Suppressor macrophage treated with lipopolysaccharide for 1 hour (primary cell): ENCODE measurements at regions not wholly inside any gene's neighbourhood (a gene's known extent, or its start where the extent isn't known, plus 50 kb on each side); places are given as distances from the start of the nearest gene placed in this dataset.
A peak's percentile ranks its signal among the peaks of the same experiment; 100 is the strongest.
"Not testable (repeated sequence)": the region's sequence is repeated elsewhere in the genome, so short reads cannot be mapped to it uniquely, and the experiment has no call there.

Source experiments
- DNase-seq, 3 donors: peaks; one replicate each; pipeline ENCODE4 v3.0.0-alpha.2; 2020 to 2022

DNA sequence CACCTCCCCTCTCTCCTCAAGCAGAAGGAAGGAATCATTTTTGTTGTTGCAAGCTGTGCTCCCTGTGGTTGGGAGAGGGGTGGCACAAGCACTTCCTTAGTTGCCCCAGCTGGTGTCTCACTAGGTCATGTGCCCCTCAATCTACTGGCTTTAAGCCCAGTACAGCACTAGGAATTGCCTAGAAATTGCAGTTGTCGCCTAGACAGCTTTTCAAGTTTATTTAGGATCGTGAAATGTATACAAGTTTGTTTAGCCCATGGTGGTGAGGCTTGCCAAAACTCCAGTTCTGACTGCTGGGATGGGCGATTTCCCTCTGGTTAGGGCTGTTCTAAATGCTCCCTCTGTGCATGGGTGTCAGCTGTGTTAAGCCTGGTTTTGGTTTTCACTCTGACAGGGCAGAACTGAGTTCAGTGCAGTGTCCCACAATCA lies 126.8 kb upstream of the ZNF644 start:
- peak; percentile 52 to 64 (median 58) for DNase-seq

DNA sequence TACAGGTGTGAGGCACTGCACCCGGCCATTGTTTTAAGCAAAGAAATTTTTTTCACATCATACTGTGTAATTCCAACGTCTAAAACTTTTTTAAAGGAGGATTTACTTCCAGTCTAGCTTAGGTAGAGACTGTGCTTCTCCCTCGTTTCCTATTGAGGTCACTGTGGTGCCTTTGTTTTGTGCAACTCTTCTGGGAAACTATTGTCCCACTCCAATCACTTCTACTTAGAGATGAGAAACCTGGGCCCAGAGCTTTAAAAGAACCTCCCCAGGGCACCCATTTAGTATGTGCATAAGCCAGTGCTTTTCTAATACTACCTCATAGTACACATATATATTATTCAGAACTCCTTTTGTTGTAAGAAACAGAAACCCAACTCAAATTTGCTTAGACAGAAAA lies 120.0 kb upstream of the ZNF644 start:
- peak in 1 of 3 donors; percentile 8 for DNase-seq

DNA sequence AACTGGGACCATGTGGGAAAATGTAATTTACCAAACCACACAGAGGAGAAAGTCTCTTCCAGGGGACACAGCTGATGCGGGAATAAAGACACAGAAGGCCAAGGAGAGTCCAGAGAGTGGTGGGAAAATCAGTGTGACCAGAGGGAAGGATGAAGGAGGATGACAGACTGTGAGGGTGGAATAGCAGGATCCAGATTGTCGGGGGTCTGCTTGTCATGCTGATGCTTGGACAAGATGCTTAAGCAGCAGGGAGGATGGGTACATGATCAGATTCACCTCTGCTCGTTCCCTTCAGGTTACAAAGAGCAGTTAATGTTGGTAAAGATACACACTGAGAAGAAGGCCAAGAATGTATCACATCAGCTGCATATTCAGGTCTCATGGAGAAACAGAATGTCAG lies 117.1 kb upstream of the ZNF644 start:
- DNase-seq, result no peak

DNA sequence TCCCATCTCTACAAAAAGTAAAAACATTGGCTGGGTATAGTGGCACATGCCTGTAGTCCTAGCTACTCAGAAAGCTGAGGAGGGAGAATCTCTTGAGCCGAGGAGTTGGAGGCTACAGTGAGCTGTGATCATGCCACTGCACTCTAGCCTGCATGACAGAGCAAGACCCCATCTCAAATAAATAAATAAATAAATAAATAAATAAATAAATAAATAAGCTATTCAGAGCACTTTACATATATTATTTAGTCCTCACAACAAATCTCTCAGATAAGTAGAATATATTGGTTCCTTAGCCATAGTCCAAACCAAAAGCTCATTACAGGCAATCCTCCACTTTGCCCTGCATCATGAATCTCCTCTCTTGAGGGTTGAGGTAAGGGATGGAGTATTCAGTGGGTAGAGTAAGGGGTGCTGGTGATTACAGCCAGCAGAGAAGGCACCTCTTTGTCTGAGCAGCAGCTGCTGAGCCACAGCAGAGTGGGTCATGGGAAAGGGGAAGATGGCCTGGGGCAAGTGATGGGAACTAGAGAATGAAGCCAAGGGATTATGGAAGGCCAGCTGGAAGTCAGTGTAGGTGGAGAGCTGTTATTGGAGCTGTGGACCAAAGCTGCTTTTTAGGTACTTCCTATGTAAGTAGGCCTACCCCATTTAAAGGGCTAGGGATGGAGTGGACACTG lies 115.5 kb upstream of the ZNF644 start:
- no peak for DNase-seq

DNA sequence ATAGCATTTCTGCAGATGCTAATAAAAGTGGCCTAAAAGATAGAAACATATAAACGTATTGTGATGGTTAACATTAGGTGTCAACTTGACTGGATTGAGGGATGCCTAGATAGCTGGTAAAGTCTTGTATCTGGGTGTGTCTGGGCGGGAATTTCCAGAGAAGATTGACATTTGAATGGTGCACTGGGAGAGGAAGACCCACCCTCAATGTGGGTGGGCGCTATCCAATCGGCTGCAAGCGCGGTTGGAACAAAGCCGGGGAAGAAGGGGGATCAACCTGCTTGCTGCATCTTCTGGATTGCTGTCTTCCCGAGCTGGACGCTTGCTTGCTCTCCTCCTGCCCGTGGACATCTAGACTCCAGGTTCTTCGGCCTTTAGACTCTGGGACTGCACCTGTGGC lies 114.0 kb upstream of the ZNF644 start:
- DNase-seq, result no peak

GRCh38 chr1:91133248-91133647 lies 111.4 kb upstream of the ZNF644 start:
- DNase-seq, result no peak

DNA sequence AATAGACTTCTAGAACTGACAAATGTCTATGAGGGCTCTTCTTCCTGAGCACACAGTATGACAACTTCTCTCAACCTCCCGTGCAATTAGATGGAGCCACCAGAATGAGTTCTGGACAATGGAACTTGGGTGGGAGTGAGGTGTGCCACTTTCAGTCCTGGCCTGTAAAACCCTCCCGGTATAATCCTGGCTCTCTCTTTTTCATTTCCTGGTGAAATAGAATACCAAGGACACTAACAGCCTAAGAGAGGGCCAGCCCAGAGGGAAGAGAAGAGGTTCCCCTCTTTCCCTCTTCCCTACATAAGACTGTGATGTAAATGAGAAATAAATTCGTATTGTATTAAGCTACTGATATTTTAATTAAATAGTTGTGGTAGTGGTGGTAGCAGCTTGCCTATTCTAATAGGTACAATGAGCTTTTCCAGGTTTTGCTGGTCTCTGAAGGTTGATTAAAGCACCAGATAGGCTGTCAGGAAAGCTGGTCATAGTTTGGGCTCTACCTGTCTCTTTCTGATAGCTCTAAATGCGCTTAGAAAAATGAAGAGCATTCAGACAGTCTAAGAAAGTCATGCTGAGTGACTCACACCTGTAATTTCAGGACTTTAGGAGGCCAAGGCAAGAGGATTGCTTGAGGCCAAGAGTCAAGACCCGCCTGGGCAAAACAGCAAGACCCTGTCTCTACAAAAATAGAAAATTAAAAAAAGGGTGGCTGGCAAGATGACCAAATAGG lies 108.6 kb upstream of the ZNF644 start:
- DNase-seq, result no peak

DNA sequence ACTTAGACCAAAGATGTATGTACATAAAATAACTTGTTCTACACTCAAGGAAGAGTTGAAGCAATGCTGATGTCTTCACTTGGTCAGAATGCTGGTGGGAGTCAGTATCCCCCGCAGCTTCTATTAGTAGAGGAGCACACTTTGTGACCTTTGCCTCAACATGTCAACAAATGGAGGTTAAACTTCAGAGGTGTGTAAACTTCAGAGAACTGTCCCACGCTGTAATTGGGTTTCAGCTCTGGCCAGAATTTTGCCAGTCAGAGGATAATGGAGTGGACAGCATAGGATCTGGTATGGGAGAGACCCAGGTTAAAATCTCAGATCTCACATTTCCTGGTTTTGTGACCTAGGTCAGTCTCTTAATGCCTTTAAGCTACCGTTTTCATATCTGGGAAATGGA lies 107.6 kb upstream of the ZNF644 start:
- DNase-seq, result no peak

DNA sequence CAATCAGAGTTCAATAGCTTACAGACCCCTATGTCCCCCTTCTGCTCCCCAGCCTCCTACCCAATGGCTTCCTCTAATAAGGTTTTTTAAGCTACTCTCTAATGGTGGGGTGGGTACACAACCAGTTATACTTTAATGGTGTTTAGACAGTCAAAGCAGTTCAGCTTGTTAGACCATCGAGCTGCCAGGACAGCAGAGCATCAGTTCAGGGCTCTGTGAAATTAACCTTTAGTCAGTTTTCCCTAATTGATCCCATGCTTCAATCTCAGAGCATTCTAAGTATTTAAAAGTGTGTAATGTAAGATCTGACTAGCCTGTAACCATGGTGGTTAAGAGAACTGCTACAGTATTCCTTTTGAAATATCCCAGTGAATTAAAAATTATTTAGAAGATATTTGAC lies 107.2 kb upstream of the ZNF644 start:
- no peak for DNase-seq

GRCh38 chr1:91124989-91125417 lies 103.2 kb upstream of the ZNF644 start:
- DNase-seq, result peak in 2 of 3 donors; percentile 4 to 8

GRCh38 chr1:91124290-91124985 lies 102.6 kb upstream of the ZNF644 start:
- no peak for DNase-seq

- no peak for DNase-seq
Measured at GRCh38 chr1:91123773-91124172, 101.9 kb upstream of the ZNF644 start.

DNA sequence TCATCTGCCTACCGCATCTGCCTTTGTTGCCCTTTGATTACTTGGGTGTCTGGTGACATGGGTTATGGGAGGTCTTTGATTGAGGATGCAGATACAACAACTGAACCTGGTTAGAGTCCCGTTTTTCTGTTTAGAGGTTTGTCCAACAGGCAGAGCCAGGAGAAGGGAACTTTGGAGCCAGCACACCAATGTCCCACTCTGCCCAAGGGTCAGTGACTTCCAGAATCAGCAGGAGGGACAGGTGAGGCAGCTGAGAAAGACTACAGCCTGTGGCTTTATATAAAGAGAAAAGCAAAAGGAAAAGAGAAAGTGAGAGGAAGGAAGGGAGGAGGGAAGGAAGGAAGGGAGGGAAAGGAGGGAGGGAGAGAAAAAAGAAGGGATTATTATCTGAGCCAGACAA lies 101.5 kb upstream of the ZNF644 start:
- no peak for DNase-seq

- no peak for DNase-seq
Measured at GRCh38 chr1:91122106-91122717, 100.4 kb upstream of the ZNF644 start.

DNA sequence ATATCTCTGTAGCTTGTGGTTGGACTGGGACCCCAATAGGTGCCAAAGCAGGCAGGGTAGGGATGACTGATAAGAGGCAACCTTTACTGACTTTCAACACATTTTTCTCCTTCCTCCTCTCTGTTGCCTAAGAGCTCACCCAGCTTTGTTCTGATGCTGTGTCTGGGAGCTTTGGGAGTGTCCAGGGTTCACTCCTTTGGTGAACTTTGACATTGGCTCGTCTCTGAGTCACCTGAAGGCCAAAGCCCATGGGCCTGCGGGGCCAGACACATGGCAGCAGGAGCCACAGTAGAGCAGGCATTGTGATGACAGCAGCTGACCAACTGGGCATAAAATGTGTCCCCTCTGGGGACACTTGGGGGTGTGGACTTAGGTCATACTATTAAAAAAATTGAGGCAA lies 99.5 kb upstream of the ZNF644 start:
- DNase-seq, result no peak

DNA sequence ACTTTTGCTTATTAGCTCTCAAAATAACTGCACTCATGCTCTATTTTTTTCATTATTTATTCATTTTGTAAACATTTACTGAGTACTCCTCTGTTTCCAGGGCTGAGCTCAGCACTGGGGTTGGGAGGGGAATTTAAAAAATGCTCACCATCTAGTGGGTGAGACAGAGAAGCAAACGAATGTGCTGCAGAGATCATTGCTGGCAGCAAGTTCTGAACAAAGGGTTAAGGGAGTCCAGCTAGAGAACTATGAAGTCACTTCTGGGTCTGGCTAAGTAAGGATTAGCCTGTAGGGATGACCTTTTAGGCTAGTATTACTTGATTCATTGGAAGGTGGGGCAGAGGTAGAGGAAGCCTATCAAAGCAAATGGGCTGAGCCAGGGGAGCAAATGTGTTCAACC lies 99.1 kb upstream of the ZNF644 start:
- no peak for DNase-seq

DNA sequence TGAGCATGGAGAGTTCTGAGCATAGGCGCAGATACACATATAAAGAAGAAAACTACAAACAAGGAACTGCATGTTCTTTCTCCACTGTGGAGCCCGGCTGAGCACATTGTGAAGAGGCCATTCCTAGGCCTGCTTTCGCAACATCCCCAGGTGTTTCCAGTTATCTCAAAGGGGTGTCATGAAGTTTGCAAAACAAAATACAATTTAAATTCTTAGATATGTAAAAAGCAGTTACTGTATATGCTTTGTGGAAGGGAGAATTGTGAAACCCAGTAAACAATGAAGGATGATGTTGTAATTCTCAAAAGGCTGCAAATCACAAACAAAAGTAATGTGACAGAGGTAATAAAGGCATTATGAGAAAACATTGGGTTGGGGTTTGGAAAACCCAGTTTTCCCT lies 98.6 kb upstream of the ZNF644 start:
- no peak for DNase-seq

- DNase-seq, result no peak
Measured at GRCh38 chr1:91104712-91105111, 82.9 kb upstream of the ZNF644 start.

DNA sequence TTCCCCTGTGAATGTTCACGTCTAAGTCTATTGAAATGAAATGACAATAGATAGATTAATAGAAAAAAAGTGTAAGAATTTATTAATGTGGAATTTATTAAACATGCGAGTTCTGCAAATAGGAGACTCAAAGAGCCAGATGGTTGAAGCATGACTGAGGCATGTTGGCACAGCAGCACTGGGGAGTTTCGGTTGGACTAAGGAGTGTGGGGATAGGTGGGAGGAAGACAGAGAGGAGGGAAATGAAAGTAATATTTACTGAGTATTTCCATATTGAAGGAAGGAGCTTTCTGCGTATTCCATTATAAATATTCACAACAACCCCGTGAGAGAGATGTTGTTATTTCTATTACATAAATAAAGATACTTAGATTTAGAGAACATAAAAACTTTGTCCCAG lies 79.5 kb upstream of the ZNF644 start:
- no peak for DNase-seq

- DNase-seq, result no peak
Measured at GRCh38 chr1:91099746-91100621, 78.1 kb upstream of the ZNF644 start.

- DNase-seq, result no peak
Measured at GRCh38 chr1:91098299-91098906, 76.6 kb upstream of the ZNF644 start.

- DNase-seq, result not testable (repeated sequence)
Measured at GRCh38 chr1:91095321-91095720, 73.5 kb upstream of the ZNF644 start.
